ENCODE measurements at regions not wholly inside any gene's neighbourhood (a gene's known extent, or its start where the extent isn't known, plus 50 kb on each side); places are given as distances from the start of the nearest gene placed in this dataset.
A peak's percentile ranks its signal among the peaks of the same experiment; 100 is the strongest.

- dilution Hi-C loops (cut with MboI; ENCODE audit: extremely low pct_ligation_motif_present, low sequenced_read_pairs) = no loop called here
- Histone ChIP-seq H3K36me3 (ENCODE audit: control insufficient read depth in 2 of 2, extremely low read depth in 1 of 2, insufficient read depth in 2 of 2, low read length in 2 of 2) (no peaks in the 10 kb centered on the region), H3K9me1 (replicated peaks; ENCODE audit: control insufficient read depth, extremely low read depth, insufficient read depth, low read length) (no peaks in the 10 kb centered on the region), H3K4me3 (replicated peaks in 1 of 3; ENCODE audit: insufficient read depth in 1 of 3, low read depth in 1 of 3, low read length in 3 of 3) (no peak overlapping the region), H3K4me1 (ENCODE audit: control insufficient read depth, extremely low read depth, insufficient read depth, low read length) (no peaks in the 10 kb centered on the region), H3K27ac (ENCODE audit: insufficient read depth, low read depth, low read length) (no peak overlapping the region), H4K20me1 (replicated peaks; ENCODE audit: control insufficient read depth, extremely low read depth, insufficient read depth, low read length) (no peaks in the 10 kb centered on the region), H3K9ac (replicated peaks; ENCODE audit: extremely low read depth, insufficient read depth, low read length) (no peak overlapping the region), H3K27me3 (ENCODE audit: control insufficient read depth in 2 of 2, insufficient read depth in 2 of 2, low read length in 2 of 2) (no peaks in the 10 kb centered on the region), H3K9me3 (replicated peaks; ENCODE audit: control insufficient read depth, insufficient read depth, low read length) (no peaks in the 10 kb centered on the region), H3K79me2 (ENCODE audit: control insufficient read depth, insufficient read depth, low read length) (no peaks in the 10 kb centered on the region), H2AFZ (ENCODE audit: low read depth, low read length) (no peak overlapping the region), H3K4me2 (ENCODE audit: insufficient read depth, low read length) (no peak overlapping the region)
- no peak for FAIRE-seq
- intact Hi-C loops (cut with micrococcal nuclease) = loop anchor here (5.0 kb wide), 1 partner anchor 1340 kb away; no protein-coding TSS in a partner anchor
- no TSS peak for BruUV-seq (replicated peaks)
- ChIA-PET POLR2A (no interaction called here), CTCF (no interaction called here)
- no peak for DNase-seq (ENCODE audit: low read depth, low spot score)
- TF ChIP-seq CTCF (IDR thresholded peaks at IDR 0.05; ENCODE audit: extremely low read depth in 1 of 2, insufficient read depth in 1 of 2, low read depth in 1 of 2, low read length in 2 of 2) (peak; percentile 21 to 25), MAX (IDR thresholded peaks at IDR 0.05; ENCODE audit: insufficient read depth, insufficient read length) (no peak)
Observed at GRCh38 chr10:128631801-128632241, 505.6 kb upstream of the MKI67 start.

GRCh38 chr10:128632694-128633093 is 506.5 kb upstream of the MKI67 start:
- intact Hi-C loops (cut with micrococcal nuclease) = loop anchor here (5.0 kb wide), 1 partner anchor 1340 kb away; no protein-coding TSS in a partner anchor

More at GRCh38 chr10:128632694-128633093, 506.5 kb upstream of the MKI67 start:
- CTCF ChIA-PET = no interaction called here
- POLR2A ChIA-PET = no interaction called here
- FAIRE-seq (no peak), DNase-seq (ENCODE audit: low read depth, low spot score) (no peak)
- Histone ChIP-seq H3K4me3 (replicated peaks in 1 of 3; ENCODE audit: insufficient read depth in 1 of 3, low read depth in 1 of 3, low read length in 3 of 3) (no peak overlapping the region), H3K27ac (ENCODE audit: insufficient read depth, low read depth, low read length) (no peak overlapping the region), H2AFZ (ENCODE audit: low read depth, low read length) (no peak overlapping the region), H3K9me3 (replicated peaks; ENCODE audit: control insufficient read depth, insufficient read depth, low read length) (no peaks in the 10 kb centered on the region), H3K79me2 (ENCODE audit: control insufficient read depth, insufficient read depth, low read length) (no peaks in the 10 kb centered on the region), H3K36me3 (ENCODE audit: control insufficient read depth in 2 of 2, extremely low read depth in 1 of 2, insufficient read depth in 2 of 2, low read length in 2 of 2) (no peaks in the 10 kb centered on the region), H4K20me1 (replicated peaks; ENCODE audit: control insufficient read depth, extremely low read depth, insufficient read depth, low read length) (no peaks in the 10 kb centered on the region), H3K9ac (replicated peaks; ENCODE audit: extremely low read depth, insufficient read depth, low read length) (no peak overlapping the region), H3K4me2 (ENCODE audit: insufficient read depth, low read length) (no peak overlapping the region), H3K27me3 (ENCODE audit: control insufficient read depth in 2 of 2, insufficient read depth in 2 of 2, low read length in 2 of 2) (no peaks in the 10 kb centered on the region), H3K4me1 (ENCODE audit: control insufficient read depth, extremely low read depth, insufficient read depth, low read length) (no peaks in the 10 kb centered on the region), H3K9me1 (replicated peaks; ENCODE audit: control insufficient read depth, extremely low read depth, insufficient read depth, low read length) (no peaks in the 10 kb centered on the region)
- no peak for TF ChIP-seq MYC (IDR thresholded peaks at IDR 0.05; ENCODE audit: low read depth, low read length)
- no peak for TF ChIP-seq JUN (IDR thresholded peaks at IDR 0.05; ENCODE audit: borderline replicate concordance, insufficient read depth, insufficient read length, low read depth)
- no TSS peak for BruUV-seq (replicated peaks)
- dilution Hi-C loops (cut with MboI; ENCODE audit: extremely low pct_ligation_motif_present, low sequenced_read_pairs) = no loop called here
